RWPE2 (cell line): ENCODE measurements at regions not wholly inside any gene's neighbourhood (a gene's known extent, or its start where the extent isn't known, plus 50 kb on each side); places are given as distances from the start of the nearest gene placed in this dataset.

Source experiments
- ATAC-seq: fragments of 200-7000 bp; cut with Tn5 transposase; 3 replicates; pipeline ENCODE4 v1.9.1; 2021; ENCODE audit warnings: low read depth
- DNase-seq: peaks from one replicate; pipeline ENCODE4 v3.0.0-alpha.2; 2020; ENCODE audit warnings: low spot score
- H3K27ac ChIP-seq: fragments of 450-650 bp; 2 replicates; pipeline ENCODE4 v1.5.1; 2017; ENCODE audit warnings: mild to moderate bottlenecking; ENCODE audit not compliant: poor library complexity, severe bottlenecking
- H3K27me3 ChIP-seq: fragments of 250-450 bp; sonication (Bioruptor Pico); 2 replicates; pipeline ENCODE4 v1.5.1; 2021; ENCODE audit warnings: mild to moderate bottlenecking, moderate library complexity; ENCODE audit not compliant: insufficient read depth, poor library complexity, severe bottlenecking
- H3K36me3 ChIP-seq: fragments of 250-450 bp; sonication (Bioruptor Pico); 2 replicates; pipeline ENCODE4 v1.5.1; 2020; ENCODE audit warnings: low read depth, mild to moderate bottlenecking, moderate library complexity
- H3K4me1 ChIP-seq: fragments of 250-450 bp; sonication (Bioruptor Pico); 2 replicates; pipeline ENCODE4 v1.5.1; 2021; ENCODE audit warnings: mild to moderate bottlenecking, moderate library complexity; ENCODE audit not compliant: insufficient read depth, poor library complexity, severe bottlenecking
- H3K4me3 ChIP-seq: fragments of 250-450 bp; sonication (Bioruptor Pico); 2 replicates; pipeline ENCODE4 v1.5.1; 2021; ENCODE audit warnings: mild to moderate bottlenecking, moderate library complexity; ENCODE audit not compliant: severe bottlenecking
- H3K9me3 ChIP-seq: fragments of 250-450 bp; sonication (Bioruptor Pico); 2 replicates; pipeline ENCODE4 v1.5.1; 2021; ENCODE audit warnings: mild to moderate bottlenecking, moderate library complexity; ENCODE audit not compliant: severe bottlenecking
- TF ChIP-seq, protein P1 (sequence below): fragments of 450-650 bp; IDR thresholded peaks from one replicate; pipeline ENCODE4 v1.5.1; 2017; ENCODE audit warnings: mild to moderate bottlenecking, moderate library complexity; ENCODE audit not compliant: poor library complexity, severe bottlenecking

DNA sequence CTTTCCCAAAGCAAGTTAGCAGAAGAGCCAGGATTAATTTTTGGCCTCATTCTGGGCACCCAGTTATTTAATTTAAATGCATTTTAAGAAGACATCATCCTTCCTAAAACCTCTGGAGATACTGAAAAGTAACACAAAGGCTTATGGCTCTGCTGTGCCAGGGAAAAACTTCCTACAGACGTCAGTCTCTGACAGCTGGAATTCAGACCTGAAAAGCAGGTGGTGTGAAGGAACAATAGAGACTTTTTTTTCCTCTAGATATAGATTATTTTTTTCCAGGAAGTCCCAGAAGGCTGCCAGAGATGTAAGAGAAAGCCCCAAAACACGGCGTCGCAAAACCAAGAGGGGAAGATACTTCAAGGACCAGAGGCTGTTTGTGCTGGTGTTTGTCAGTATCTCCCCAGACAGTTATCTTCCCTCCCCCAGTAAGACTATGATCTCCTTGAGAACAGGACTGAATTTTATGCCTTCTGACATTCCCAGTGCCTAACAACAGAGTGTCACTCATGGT is 88.7 kb upstream of the RASEF start:
- Histone ChIP-seq H3K9me3 (no peaks in the 10 kb centered on the region), H3K27ac (no peak overlapping the region), H3K4me1 (peaks cover 15% of the 10 kb centered on the region), H3K4me3 (no peak overlapping the region), H3K36me3 (no peaks in the 10 kb centered on the region), H3K27me3 (no peaks in the 10 kb centered on the region)
- TF ChIP-seq, protein P1, sequence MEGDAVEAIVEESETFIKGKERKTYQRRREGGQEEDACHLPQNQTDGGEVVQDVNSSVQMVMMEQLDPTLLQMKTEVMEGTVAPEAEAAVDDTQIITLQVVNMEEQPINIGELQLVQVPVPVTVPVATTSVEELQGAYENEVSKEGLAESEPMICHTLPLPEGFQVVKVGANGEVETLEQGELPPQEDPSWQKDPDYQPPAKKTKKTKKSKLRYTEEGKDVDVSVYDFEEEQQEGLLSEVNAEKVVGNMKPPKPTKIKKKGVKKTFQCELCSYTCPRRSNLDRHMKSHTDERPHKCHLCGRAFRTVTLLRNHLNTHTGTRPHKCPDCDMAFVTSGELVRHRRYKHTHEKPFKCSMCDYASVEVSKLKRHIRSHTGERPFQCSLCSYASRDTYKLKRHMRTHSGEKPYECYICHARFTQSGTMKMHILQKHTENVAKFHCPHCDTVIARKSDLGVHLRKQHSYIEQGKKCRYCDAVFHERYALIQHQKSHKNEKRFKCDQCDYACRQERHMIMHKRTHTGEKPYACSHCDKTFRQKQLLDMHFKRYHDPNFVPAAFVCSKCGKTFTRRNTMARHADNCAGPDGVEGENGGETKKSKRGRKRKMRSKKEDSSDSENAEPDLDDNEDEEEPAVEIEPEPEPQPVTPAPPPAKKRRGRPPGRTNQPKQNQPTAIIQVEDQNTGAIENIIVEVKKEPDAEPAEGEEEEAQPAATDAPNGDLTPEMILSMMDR = no peak
- no peak for ATAC-seq
- DNase-seq = no peak

DNA sequence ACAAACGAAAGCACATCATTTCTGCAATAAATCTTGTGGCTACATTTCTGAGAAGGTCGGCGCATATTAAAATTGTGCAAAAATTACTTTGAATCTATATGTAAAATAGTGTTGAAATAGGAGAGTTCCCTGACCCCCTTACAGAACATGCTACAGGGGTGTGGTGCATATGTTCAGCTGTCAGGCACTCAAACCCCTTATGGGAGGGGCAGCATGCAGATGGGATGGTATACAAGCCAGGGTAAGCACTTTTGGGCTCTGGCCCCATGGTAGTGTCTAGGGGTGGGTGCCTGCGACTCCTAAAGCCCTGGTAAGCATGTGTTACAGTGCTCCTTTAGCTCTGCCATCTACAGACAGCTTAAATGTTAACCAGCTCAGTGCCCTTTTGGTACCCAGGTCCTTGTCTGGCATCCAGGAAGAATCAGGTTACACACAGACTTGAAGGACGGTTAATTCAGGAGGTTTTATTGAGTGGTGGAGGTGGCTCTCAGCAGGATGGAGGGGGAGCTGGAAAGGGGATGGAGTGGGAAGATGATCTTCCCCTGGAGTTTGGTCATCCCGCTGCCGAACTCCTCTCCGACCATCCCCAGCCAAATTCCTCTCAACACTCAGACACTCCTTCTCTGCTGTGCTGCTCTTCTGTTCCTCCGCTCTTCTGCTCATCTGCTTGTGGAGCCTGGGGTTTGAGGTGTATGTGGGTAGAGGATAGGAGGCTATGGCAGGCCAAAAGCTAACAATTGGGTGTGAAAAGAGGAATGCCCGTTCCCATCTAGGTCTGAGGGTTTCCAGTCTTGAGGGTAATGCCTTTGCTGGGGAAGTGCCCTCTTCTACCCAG is 84.6 kb upstream of the RASEF start:
- no peaks in the 10 kb centered on the region for H3K9me3 ChIP-seq
- no peaks in the 10 kb centered on the region for H3K27me3 ChIP-seq
- no peak overlapping the region for H3K27ac ChIP-seq
- no peaks in the 10 kb centered on the region for H3K4me1 ChIP-seq
- no peak for DNase-seq
- TF ChIP-seq, protein P1 = no peak
- no peak overlapping the region for H3K4me3 ChIP-seq
- H3K36me3 ChIP-seq = no peaks in the 10 kb centered on the region
- ATAC-seq = no peak

DNA sequence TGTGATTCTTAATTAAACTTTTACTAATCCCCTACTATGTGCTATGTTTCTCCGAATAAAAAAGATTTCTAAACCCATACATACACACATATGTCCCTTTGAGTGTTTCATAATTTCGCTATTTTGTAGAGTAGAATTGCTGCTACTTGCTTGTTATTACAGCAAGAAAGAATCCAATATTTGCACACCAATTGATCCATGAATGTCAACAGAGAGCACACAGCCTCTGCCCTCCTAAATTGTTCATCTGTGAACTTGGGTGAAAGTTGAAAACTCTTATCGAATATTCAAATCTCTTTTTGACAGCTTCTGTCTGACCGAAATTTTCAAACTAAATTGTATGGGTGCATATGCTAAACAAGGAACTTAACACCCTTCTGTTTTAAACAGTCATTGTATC is 83.4 kb upstream of the RASEF start:
- no peaks in the 10 kb centered on the region for H3K27me3 ChIP-seq
- ATAC-seq (no peak), DNase-seq (no peak)
- TF ChIP-seq, protein P1 = no peak
- no peaks in the 10 kb centered on the region for H3K36me3 ChIP-seq
- H3K9me3 ChIP-seq = no peaks in the 10 kb centered on the region
- H3K27ac ChIP-seq = no peak overlapping the region
- no peak overlapping the region for H3K4me3 ChIP-seq
- H3K4me1 ChIP-seq = no peaks in the 10 kb centered on the region

DNA sequence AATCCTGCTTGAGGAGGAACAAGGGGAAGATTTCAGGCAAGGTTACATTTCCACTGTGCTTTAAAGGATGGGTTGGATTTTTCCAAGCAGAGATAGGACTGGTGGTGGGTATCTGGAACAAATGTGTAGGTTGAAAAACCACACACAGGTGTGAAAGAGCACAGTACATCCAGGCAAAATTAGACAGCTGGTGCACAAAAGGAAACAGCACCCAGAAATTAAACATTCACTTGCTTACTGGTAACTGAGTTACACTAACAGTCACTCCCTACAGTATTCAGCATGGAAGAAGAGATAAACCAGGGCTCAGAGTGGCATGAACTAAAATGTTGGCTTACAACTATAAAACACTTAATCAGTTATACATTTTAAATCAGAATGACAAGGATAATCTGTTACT is 81.5 kb upstream of the RASEF start:
- no peaks in the 10 kb centered on the region for H3K27me3 ChIP-seq
- ATAC-seq (no peak), DNase-seq (no peak)

DNA sequence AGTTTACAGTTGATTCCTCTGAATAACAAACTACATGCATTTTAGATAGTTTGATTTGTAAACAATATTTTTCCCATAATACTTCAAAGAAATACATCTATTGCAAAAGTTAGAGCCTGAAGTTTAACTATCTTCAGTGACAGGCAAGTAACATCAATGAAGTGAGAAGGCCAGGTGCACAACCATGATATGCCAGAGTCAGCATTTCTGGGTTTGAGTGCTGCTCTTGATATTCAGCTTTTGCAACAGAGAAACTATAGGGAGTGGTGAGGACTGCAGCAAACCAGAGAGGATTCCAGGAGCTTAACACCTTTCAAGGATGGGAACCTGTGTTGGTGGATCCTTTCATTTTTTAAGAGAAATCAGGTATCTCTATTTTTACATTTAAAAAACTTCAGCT is 79.4 kb upstream of the RASEF start:
- Histone ChIP-seq H3K4me1 (no peaks in the 10 kb centered on the region), H3K27me3 (no peaks in the 10 kb centered on the region), H3K36me3 (no peaks in the 10 kb centered on the region), H3K27ac (no peak overlapping the region), H3K9me3 (no peaks in the 10 kb centered on the region), H3K4me3 (no peak overlapping the region)
- TF ChIP-seq, protein P1 = no peak
- no peak for ATAC-seq
- no peak for DNase-seq

More for the DNA sequence above, 81.5 kb upstream of the RASEF start:
- Histone ChIP-seq H3K4me3 (no peak overlapping the region), H3K36me3 (no peaks in the 10 kb centered on the region), H3K4me1 (no peaks in the 10 kb centered on the region), H3K27ac (no peak overlapping the region), H3K9me3 (no peaks in the 10 kb centered on the region)
- TF ChIP-seq, protein P1 = no peak
